ENCODE measurements at regions not wholly inside any gene's neighbourhood (a gene's known extent, or its start where the extent isn't known, plus 50 kb on each side); places are given as distances from the start of the nearest gene placed in this dataset.

DNA sequence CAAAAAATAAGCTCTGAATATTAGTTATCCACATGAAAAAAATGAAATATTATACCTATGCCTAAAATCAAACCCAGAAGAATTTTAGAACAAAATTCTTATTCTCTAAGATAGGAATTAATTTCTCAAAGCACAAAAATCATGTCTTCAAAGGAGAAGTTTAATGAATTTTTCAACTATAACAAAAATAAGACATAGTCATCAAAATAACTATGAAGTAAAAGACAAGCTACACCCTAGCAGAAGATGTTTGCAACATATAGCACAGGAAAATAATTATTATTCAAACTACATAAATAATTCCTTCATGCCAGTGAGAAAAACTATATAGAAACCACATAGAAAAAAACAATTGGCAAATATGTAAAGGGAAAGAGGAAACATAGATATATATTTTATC, 1203.6 kb upstream of the GJE1 start:
- DNase-seq, result no peak

GRCh38 chr6:140923048-140923447, 1209.7 kb upstream of the GJE1 start:
- DNase-seq, result no peak

- DNase-seq, result no peak
Measured at GRCh38 chr6:140921366-140922226, 1211.1 kb upstream of the GJE1 start.

- DNase-seq, result no peak
Measured at GRCh38 chr6:140917911-140918310, 1214.8 kb upstream of the GJE1 start.

DNA sequence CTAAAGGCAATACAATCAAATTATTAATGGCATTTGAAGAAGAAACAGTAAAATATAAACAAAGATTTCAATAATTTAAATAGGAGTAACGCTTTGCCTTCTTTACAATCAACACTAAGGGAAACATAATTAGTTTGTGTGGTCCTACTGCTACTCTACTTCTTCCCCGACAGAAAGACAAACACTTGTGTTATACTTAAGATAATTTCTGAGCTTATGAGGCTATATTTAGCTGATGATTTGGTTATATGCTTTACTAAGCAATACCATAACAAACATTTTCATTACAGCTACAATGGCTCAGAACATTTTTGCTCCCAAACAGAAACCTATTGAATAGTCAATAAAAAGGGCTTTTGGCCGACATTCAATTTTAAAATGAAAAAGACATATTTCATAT, 1217.2 kb upstream of the GJE1 start:
- no peak for DNase-seq

- DNase-seq, result no peak
Measured at GRCh38 chr6:140915103-140915502, 1217.6 kb upstream of the GJE1 start.

DNA sequence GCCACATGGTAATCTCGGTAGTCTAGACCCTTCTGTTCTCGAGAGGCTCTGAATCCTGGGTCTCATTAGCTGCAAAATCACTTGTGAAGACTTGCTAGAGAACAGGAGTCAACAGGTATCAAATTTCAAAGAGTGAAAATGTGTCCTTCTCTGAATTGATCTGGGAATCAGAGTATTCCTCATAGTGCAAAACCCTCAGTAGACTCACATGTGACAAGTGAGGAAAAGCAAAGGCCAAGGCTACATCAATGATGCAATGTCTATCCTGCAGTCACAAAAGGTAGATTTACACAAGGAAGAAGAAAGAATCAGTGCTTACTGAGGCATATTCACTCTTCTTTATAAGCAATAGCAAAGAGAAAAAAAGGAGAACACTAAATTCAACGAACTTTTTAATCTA, 1220.0 kb upstream of the GJE1 start:
- no peak for DNase-seq

GRCh38 chr6:140909625-140910024, 1223.1 kb upstream of the GJE1 start:
- DNase-seq, result no peak

DNA sequence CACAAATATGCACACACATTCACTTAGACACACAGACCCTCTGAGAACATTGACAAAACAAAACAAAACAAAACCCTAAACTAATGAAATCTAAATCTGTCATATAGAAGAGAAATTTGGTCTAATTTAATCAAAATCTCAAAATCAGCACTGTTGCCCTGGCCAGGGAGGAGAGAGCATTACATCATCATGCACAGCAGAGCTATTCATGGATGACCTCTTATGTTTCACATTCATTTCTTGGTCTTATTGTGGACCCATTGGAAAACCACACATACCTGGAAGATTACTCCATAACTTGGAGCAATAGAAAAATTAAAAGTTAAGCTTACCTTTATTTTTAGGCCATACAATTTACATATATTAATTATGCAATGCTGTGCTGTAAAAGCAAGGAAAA, 1223.6 kb upstream of the GJE1 start:
- DNase-seq, result no peak

- no peak for DNase-seq
Measured at GRCh38 chr6:140908505-140908904, 1224.2 kb upstream of the GJE1 start.

DNA sequence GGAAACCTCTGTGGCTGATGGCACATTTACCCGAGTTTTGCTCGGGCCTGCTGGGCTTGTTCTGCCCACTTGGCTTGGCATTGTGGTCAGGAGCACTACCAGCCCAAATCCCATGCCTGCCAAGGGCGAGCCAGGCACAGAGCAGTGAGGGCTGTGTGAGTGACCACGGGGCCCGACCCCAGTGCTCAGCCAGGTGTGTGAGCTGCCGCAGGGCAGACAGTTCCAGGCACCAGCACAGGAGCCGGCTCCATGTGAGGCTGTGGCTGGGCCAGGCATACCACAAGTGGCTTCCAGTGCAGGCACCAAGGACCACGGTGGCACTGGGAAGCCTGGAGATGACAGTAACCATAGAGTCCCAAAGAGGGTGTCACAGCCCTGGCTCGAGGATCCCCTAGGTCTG, 1225.5 kb upstream of the GJE1 start:
- DNase-seq, result no peak

- DNase-seq, result no peak
Measured at GRCh38 chr6:140905724-140906123, 1227.0 kb upstream of the GJE1 start.

GRCh38 chr6:140905050-140905449, 1227.7 kb upstream of the GJE1 start:
- DNase-seq, result no peak

- no peak for DNase-seq
Measured at GRCh38 chr6:140897804-140898573, 1234.7 kb upstream of the GJE1 start.

DNA sequence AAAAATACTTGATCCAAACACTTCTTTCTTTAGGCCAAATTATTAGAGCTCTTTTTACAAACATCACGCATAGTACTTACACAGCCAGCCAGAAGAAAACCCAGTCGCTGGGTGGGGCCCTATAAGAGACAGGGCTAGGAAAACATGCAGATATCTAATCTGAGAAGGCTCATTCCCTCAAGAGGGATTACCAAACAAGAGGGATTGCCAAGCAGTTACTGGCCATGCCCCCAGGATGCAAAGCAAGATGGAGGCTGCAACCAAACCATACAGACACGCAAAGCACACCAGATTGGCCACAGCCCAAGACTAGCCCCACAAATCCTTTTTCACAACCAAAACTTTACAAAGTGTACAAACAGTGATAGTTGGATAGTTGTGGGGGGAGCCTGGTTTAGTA, 1235.4 kb upstream of the GJE1 start:
- no peak for DNase-seq

- DNase-seq, result no peak
Measured at GRCh38 chr6:140893432-140893831, 1239.3 kb upstream of the GJE1 start.

GRCh38 chr6:140879946-140880345, 1252.8 kb upstream of the GJE1 start:
- no peak for DNase-seq

DNA sequence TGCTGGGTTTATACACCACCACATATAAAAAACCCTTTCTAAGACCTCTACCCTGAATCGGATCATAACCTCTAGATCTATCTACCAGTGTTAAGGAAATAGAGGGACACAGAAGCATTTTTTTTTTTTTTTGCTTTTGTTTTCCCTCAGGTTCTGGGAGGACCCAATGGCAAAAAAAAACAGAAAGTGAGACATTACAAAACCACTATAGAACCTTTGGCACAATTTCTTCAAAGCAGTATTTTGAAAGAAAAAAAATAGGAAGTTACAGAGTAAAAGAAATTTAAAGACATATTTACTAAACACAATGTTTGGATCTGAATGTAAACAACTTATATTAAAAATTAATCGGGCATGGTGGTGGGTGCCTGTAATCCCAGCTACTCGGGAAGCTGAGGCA, 1258.7 kb upstream of the GJE1 start:
- no peak for DNase-seq

- no peak for DNase-seq
Measured at GRCh38 chr6:140872885-140873284, 1259.8 kb upstream of the GJE1 start.

GRCh38 chr6:140871911-140872310, 1260.8 kb upstream of the GJE1 start:
- no peak for DNase-seq

DNA sequence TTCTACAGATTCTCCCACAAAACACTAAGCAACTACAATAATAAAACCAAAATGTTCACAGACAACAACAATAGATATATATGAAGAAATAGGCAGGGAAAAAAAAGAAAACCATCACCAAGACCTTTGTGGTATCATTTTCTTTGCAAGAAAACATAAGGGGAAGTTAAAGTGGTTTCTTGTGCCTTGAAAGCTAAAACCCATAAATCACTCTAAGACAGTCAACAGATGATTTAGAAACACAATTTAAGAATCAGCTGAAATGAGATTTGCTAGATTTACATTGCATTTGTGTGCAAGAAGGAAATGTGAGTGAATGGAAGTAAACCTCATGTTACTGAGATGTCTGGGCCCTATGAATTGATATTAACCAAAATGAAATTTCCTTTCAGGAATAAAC, 1265.4 kb upstream of the GJE1 start:
- no peak for DNase-seq

DNA sequence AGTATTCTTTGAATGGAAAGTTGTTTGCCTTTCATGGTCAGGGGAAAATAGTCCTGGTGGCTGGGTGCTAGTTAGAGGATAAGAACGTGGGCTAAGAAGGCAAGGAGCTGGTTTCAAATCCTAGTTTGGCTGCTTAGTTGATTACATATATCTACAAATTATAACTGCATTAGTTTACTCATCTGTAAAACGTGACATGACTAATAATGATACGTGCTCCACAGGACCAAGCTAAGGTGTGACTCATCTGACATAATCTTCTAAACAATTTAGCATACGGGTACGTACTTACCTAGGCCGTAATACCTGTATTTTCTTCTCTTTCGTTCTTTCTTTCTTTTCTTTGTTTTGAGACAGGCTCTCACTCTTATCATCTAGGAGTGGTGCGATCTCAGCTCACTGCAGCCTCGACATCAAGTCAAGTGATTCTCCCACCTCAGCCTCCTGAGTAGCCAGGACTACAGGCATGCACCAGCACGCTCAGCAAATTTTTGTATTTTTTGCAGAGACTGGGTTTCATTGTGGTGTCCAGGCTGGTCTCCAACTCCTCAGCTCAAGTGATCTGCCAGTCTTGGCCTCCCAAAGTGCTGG, 1274.2 kb upstream of the GJE1 start:
- no peak for DNase-seq

DNA sequence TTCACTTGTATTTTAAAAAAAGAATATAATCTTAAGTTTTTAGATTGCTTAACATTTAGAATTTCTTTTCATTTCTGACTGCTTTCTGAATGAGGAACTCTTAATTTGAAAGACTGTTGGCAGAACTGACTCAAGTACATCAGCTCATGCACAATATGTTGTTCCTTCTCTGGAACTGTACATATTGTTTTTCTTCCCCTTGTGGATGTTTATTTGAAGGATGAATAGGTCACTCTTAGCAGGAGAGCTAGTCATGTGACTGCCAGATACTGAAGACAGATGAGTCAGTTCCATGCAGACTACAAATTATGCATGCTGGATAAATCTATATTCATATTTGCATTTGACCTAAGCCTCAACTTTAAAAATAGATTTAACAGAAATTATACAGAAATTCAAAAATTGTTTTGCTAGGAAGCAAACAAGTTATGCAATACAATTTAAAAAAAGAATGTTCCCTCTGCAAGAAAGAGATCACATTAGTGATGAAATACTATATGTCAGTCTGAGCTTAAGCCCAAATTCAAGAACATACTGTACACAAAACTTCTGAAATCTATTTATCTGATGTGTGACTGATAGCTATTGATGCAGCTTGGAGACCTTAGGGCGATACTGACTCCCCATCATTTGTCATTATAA, 1274.9 kb upstream of the GJE1 start:
- DNase-seq, result no peak

GRCh38 chr6:140855520-140855919, 1277.2 kb upstream of the GJE1 start:
- DNase-seq, result no peak

Data from activated T-cell treated with anti-CD3 and anti-CD28 coated beads for 4 hours (primary cell).